Kidney epithelial cell (primary cell): ENCODE measurements at regions not wholly inside any gene's neighbourhood (a gene's known extent, or its start where the extent isn't known, plus 50 kb on each side); places are given as distances from the start of the nearest gene placed in this dataset.

Source experiments
- DNase-seq: peaks from one replicate; pipeline ENCODE4 v3.0.0-alpha.2; 2010; ENCODE audit warnings: low read depth
- H3K27me3 ChIP-seq: 2 replicates; pipeline ENCODE4 v1.6.0; 2011; ENCODE audit warnings: low read length; ENCODE audit not compliant: control insufficient read depth, insufficient read depth
- H3K36me3 ChIP-seq: 2 replicates; pipeline ENCODE4 v1.5.1; 2011; ENCODE audit warnings: low read length; ENCODE audit not compliant: control insufficient read depth, insufficient read depth
- H3K4me3 ChIP-seq: 2 replicates; pipeline ENCODE4 v1.5.1; 2011; ENCODE audit warnings: low read depth, mild to moderate bottlenecking, control low read depth, low read length
- TF ChIP-seq, protein P1 (sequence below): IDR thresholded peaks from 2 replicates; pipeline ENCODE4 v1.5.1; 2011; ENCODE audit warnings: mild to moderate bottlenecking, moderate library complexity, low read length, control low read depth, inconsistent platforms; ENCODE audit not compliant: insufficient read depth, poor library complexity, severe bottlenecking

DNA sequence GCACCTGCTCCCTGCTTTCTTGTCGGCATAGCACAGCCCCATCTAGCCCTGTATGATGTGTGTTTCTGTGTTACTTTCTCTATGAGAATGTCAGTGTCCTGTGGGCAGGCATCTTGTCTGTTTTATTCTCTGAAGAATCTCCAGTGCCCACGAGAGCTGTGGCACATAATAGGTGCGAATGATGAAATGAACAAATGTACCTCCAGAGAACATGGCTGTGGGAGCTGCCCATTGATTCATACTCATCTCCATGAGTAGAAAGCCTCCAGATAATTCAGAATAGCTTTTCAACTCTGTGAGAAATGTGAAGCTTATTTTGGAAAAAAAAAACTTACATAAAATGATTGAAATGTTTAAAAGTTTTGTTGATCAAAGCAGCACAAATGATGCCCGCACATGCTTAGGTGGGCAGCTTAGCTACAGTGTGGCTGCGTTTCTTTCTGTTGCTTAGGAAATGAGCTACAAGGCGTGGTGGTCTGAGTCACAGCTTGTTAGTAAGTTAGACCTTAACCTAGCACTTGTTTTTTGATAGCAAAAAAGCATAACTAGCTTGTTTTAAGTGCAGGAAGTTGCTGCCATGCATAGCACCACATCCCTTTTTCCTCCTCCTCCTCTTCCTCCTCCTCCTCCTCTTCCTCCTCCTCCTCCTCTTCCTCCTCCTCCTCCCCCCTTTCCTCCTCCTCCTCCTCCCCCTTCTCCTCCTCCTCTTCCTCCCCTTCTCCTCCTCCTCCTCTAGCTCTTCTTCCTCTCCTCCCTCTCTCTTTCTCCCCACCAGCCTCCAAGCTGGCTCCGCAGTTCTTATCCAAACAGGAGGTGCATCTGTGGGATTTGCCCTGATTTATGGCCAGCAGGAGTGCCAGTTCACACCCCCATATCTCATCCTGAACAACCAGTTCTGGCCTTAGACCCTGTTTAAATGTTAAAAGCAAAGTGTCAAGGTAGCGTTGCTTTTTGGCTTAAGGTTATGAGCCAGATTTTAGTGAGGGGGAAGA, 221.5 kb downstream of the IRF8 start:
- peaks cover 16% of the 10 kb centered on the region for H3K27me3 ChIP-seq
- DNase-seq = no peak
- H3K36me3 ChIP-seq = no peaks in the 10 kb centered on the region
- TF ChIP-seq, protein P1, sequence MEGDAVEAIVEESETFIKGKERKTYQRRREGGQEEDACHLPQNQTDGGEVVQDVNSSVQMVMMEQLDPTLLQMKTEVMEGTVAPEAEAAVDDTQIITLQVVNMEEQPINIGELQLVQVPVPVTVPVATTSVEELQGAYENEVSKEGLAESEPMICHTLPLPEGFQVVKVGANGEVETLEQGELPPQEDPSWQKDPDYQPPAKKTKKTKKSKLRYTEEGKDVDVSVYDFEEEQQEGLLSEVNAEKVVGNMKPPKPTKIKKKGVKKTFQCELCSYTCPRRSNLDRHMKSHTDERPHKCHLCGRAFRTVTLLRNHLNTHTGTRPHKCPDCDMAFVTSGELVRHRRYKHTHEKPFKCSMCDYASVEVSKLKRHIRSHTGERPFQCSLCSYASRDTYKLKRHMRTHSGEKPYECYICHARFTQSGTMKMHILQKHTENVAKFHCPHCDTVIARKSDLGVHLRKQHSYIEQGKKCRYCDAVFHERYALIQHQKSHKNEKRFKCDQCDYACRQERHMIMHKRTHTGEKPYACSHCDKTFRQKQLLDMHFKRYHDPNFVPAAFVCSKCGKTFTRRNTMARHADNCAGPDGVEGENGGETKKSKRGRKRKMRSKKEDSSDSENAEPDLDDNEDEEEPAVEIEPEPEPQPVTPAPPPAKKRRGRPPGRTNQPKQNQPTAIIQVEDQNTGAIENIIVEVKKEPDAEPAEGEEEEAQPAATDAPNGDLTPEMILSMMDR = no peak
- no peak overlapping the region for H3K4me3 ChIP-seq

DNA sequence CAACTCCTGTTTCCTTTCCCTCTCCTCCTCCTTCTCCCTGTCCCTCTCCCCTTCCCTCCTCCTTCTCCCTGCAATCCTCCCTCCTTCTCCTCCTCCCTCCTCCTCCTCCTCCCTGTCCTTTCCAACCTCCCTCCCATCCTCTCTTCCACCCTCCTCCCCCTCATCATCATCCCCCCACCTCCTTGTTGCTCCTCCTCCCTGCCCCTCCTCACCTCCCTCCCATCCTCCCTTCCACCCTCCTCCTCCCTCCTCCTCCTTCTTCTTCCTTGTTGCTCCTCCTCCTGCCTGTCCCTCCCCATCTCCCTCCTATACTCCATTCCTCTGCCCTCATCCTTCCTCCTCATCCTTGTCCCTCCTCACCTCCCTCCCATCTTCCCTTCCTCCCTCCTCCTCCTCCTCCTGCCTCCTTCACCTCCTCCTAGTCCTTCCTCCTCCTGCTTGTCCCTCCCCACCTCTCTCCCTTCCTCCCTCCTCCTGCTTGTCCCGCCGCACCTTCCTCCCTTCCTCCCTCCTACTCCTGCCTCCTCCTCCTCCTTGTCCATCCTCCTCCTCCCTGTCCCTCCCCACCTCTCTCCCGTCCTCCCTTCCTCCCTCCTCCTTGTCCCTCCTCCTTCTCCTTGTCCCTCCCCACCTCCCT, 222.5 kb downstream of the IRF8 start:
- Histone ChIP-seq H3K36me3 (no peaks in the 10 kb centered on the region), H3K4me3 (no peak overlapping the region), H3K27me3 (peaks cover 16% of the 10 kb centered on the region)
- TF ChIP-seq, protein P1 = no peak
- DNase-seq = no peak

DNA sequence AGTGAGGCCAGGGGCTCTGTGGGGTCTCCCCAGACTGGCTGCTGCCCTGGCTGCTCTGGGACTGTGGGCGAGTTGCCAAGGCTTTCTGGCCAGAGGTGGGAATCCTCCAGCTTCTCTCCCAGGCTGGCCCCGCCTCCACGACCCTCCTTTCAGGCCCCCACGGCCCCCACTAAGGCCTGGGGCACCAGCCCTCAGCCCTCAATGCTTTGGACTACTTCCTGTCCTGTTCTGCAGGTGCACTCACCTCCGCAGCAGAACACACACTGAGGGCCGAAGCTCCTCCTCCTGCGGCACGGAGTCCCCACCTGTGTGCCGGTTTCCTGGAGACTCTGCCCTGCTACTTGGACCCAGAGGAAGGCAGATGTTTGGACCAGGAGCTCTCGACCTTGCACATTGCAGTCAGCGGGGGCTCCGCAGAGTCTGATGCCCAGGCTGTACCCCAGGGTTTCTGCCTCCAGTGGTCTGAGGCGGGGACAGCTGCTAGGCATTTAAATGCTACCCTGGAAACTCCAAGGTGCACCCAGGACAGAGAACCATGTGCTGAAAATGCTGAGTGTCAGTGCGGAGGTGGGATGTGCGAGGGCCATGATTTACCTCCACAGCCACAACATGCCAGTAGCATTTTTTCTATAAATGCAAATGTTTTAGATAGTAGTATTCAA, 223.8 kb downstream of the IRF8 start:
- H3K4me3 ChIP-seq = no peak overlapping the region
- TF ChIP-seq, protein P1 = no peak
- peaks cover 10% of the 10 kb centered on the region for H3K27me3 ChIP-seq
- DNase-seq = no peak
- H3K36me3 ChIP-seq = no peaks in the 10 kb centered on the region

DNA sequence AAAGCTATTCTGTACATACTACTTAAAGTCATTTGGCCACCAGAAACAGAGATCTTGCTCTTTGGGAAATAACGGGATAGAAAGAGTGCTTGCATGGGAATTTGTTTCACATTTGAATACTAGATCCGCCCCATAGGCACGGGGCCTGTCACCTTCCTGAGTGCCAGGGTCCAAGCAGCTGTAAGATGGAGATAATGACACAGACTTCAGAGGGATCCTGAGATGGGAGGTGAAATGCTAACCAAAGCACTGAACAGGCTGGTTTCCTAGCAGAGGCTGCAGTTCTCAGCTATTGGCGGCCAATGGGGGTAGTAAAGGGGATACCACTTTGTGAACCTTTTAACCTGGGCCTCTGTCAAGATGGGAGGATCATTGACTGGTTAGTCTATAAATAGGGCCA, 225.4 kb downstream of the IRF8 start:
- no peak overlapping the region for H3K4me3 ChIP-seq
- H3K36me3 ChIP-seq = no peaks in the 10 kb centered on the region
- TF ChIP-seq, protein P1 = no peak
- no peak for DNase-seq
- H3K27me3 ChIP-seq = peaks cover 6% of the 10 kb centered on the region

DNA sequence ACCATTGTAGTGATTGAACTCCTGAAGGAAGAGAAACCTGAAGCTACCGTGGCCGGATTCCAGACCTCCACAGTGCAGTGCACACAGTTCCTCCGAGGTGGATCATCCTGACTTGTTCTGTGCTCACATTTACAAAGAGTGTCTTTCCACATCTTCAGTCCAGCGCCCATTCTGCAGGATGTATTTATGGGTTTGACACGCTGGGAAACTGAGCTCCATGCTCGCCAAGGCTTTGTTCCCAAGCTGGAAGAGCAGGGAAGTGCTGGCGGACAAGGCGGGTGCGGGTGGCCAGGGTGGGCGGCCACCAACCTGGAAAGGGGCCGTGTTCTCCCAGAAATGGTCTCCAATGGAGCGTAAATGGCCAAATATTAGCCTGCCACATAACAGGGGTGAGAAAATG, 227.9 kb downstream of the IRF8 start:
- H3K27me3 ChIP-seq = peaks cover 2% of the 10 kb centered on the region
- H3K4me3 ChIP-seq = no peak overlapping the region
- TF ChIP-seq, protein P1 = no peak
- DNase-seq = no peak
- no peaks in the 10 kb centered on the region for H3K36me3 ChIP-seq
